ENCODE measurements at regions not wholly inside any gene's neighbourhood (a gene's known extent, or its start where the extent isn't known, plus 50 kb on each side); places are given as distances from the start of the nearest gene placed in this dataset.

- FAIRE-seq: no peak
Measured at GRCh38 chr13:76654263-76654662, 231.9 kb downstream of the KCTD12 start.

GRCh38 chr13:76651286-76651685 is 234.9 kb downstream of the KCTD12 start:
- FAIRE-seq: no peak

- no peak for FAIRE-seq
Measured at GRCh38 chr13:76647550-76647949, 238.7 kb downstream of the KCTD12 start.

GRCh38 chr13:76646946-76647345 is 239.3 kb downstream of the KCTD12 start:
- FAIRE-seq: no peak

GRCh38 chr13:76645632-76646031 is 240.6 kb downstream of the KCTD12 start:
- no peak for FAIRE-seq

GRCh38 chr13:76644906-76645305 is 241.3 kb downstream of the KCTD12 start:
- FAIRE-seq: no peak

- no peak for FAIRE-seq
Measured at GRCh38 chr13:76643596-76643995, 242.6 kb downstream of the KCTD12 start.

GRCh38 chr13:76641056-76641455 is 245.1 kb downstream of the KCTD12 start:
- FAIRE-seq: no peak

- no peak for FAIRE-seq
Measured at GRCh38 chr13:76638882-76639281, 247.3 kb downstream of the KCTD12 start.

GRCh38 chr13:76638181-76638580 is 248.0 kb downstream of the KCTD12 start:
- no peak for FAIRE-seq

GRCh38 chr13:76637641-76638141 is 248.5 kb downstream of the KCTD12 start:
- no peak for FAIRE-seq

GRCh38 chr13:76636829-76637228 is 249.4 kb downstream of the KCTD12 start:
- FAIRE-seq: no peak

GRCh38 chr13:76635232-76636230 is 250.7 kb downstream of the KCTD12 start:
- no peak for FAIRE-seq

GRCh38 chr13:76634431-76635191 is 251.6 kb downstream of the KCTD12 start:
- no peak for FAIRE-seq

GRCh38 chr13:76632401-76633044 is 253.7 kb downstream of the KCTD12 start:
- no peak for FAIRE-seq

- no peak for FAIRE-seq
Measured at GRCh38 chr13:76630629-76631230, 255.5 kb downstream of the KCTD12 start.

- no peak for FAIRE-seq
Measured at GRCh38 chr13:76622315-76623040, 263.7 kb downstream of the KCTD12 start.

GRCh38 chr13:76621705-76622104 is 264.5 kb downstream of the KCTD12 start:
- FAIRE-seq: no peak

GRCh38 chr13:76620036-76620435 is 266.2 kb downstream of the KCTD12 start:
- no peak for FAIRE-seq

- FAIRE-seq: no peak
Measured at GRCh38 chr13:76619631-76620030, 266.6 kb downstream of the KCTD12 start.

GRCh38 chr13:76610819-76611415 is 275.3 kb downstream of the KCTD12 start:
- no peak for FAIRE-seq

All from colon (tissue), 2 donors.